Ascending aorta (tissue), 2 donors: ENCODE measurements at regions not wholly inside any gene's neighbourhood (a gene's known extent, or its start where the extent isn't known, plus 50 kb on each side); places are given as distances from the start of the nearest gene placed in this dataset.

Source experiments
- DNase-seq, 2 donors: peaks; one replicate each; pipeline ENCODE4 v3.0.0-alpha.2; 2019; ENCODE audit warnings: low spot score in 2 of 2
- H3K27ac ChIP-seq, 2 donors: fragments of 200-600 bp; sonication (generic); one replicate each; pipeline ENCODE4 v1.5.1; 2016 to 2017; ENCODE audit warnings: mild to moderate bottlenecking in 1 of 2
- H3K27me3 ChIP-seq: fragments of 200-600 bp; sonication (generic); one replicate; pipeline ENCODE4 v1.5.1; 2017
- H3K36me3 ChIP-seq, 2 donors: fragments of 200-600 bp; sonication (generic); one replicate each; pipeline ENCODE4 v1.5.1; 2016
- H3K4me1 ChIP-seq, 2 donors: fragments of 200-600 bp; sonication (generic); one replicate each; pipeline ENCODE4 v1.5.1; 2016 to 2017; ENCODE audit warnings: mild to moderate bottlenecking in 1 of 2
- H3K4me3 ChIP-seq, 2 donors: fragments of 200-600 bp; sonication (generic); one replicate each; pipeline ENCODE4 v1.5.1; 2016 to 2017; ENCODE audit warnings: mild to moderate bottlenecking in 1 of 2
- H3K9me3 ChIP-seq, 2 donors: fragments of 200-600 bp; sonication (generic); one replicate each; pipeline ENCODE4 v1.5.1; 2016
- intact Hi-C: fragments of 100-400 bp; cut with DNase I; formaldehyde crosslinking; loops from one replicate; pipeline ENCODE4 v1.15.1; 2023
- TF ChIP-seq, protein P1 (sequence below), 3 experiments: fragments of 200-600 bp in 2 of 3; fragments of 450-650 bp in 1 of 3; sonication (generic) in 2 of 3; IDR thresholded peaks; one replicate each; pipeline ENCODE4 v1.5.1; 2016 to 2019; ENCODE audit warnings: antibody characterized with exemption in 3 of 3, mild to moderate bottlenecking in 1 of 3, moderate library complexity in 1 of 3

DNA sequence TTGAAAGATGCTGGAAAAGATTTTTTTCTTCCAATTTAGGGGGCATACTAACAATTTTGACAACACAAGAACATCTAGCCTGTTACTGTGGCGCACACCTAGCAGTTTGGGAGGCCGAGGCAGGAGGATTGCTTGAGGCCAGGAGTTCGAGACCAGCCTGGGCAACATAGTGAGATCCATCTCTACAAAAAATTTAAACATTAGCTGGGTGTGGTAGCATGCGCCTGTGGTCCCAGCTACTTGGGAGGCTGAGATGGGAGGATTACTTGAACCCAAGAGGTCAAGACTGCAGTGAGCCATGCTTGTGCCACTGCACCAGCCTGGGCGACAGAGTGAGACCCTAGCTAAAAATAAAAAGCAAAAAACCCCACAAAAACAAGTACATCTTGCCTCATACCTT, 168.8 kb downstream of the TANC2 start:
- Histone ChIP-seq H3K4me1 (no peaks in the 10 kb centered on the region), H3K4me3 (no peak overlapping the region), H3K27ac (no peak overlapping the region), H3K36me3 (no peaks in the 10 kb centered on the region), H3K9me3 (no peaks in the 10 kb centered on the region), H3K27me3 (no peaks in the 10 kb centered on the region)
- no peak for DNase-seq
- intact Hi-C loops, result no loop called here
- TF ChIP-seq, protein P1, sequence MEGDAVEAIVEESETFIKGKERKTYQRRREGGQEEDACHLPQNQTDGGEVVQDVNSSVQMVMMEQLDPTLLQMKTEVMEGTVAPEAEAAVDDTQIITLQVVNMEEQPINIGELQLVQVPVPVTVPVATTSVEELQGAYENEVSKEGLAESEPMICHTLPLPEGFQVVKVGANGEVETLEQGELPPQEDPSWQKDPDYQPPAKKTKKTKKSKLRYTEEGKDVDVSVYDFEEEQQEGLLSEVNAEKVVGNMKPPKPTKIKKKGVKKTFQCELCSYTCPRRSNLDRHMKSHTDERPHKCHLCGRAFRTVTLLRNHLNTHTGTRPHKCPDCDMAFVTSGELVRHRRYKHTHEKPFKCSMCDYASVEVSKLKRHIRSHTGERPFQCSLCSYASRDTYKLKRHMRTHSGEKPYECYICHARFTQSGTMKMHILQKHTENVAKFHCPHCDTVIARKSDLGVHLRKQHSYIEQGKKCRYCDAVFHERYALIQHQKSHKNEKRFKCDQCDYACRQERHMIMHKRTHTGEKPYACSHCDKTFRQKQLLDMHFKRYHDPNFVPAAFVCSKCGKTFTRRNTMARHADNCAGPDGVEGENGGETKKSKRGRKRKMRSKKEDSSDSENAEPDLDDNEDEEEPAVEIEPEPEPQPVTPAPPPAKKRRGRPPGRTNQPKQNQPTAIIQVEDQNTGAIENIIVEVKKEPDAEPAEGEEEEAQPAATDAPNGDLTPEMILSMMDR (IDR thresholded peaks at IDR 0.05), result no peak

- Histone ChIP-seq H3K27ac (no peak overlapping the region), H3K36me3 (no peaks in the 10 kb centered on the region), H3K4me3 (no peak overlapping the region), H3K27me3 (no peaks in the 10 kb centered on the region), H3K9me3 (no peaks in the 10 kb centered on the region), H3K4me1 (no peaks in the 10 kb centered on the region)
- no peak for DNase-seq
- intact Hi-C loops, result no loop called here
- TF ChIP-seq, protein P1 (IDR thresholded peaks at IDR 0.05), result no peak
Observed at GRCh38 chr17:63136369-63137012, 170.5 kb downstream of the TANC2 start.

GRCh38 chr17:63137163-63137562, 171.1 kb downstream of the TANC2 start:
- no peaks in the 10 kb centered on the region for H3K36me3 ChIP-seq
- intact Hi-C loops, result no loop called here
- no peak overlapping the region for H3K4me3 ChIP-seq
- H3K4me1 ChIP-seq, result no peaks in the 10 kb centered on the region
- no peak overlapping the region for H3K27ac ChIP-seq
- no peak for DNase-seq
- no peaks in the 10 kb centered on the region for H3K27me3 ChIP-seq
- TF ChIP-seq, protein P1 (IDR thresholded peaks at IDR 0.05), result no peak
- H3K9me3 ChIP-seq, result no peaks in the 10 kb centered on the region

DNA sequence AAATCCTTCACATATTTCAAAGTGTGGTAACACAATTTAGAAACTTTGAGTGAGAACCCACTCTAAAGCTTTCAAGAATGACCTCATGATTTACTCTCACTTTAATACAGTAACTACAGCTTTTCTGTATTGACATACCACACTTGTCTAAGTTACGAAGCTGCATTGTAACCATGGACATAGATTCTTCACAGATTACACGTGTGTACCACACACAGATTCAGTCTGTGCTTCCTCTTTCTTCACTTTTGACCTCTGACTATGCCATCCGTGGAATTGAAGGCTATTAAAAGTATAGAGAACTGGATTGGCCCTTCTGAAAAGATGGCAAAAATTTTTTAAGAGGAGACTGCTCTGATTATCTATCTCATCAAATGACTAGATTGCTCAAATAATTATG, 172.7 kb downstream of the TANC2 start:
- Histone ChIP-seq H3K4me1 (no peaks in the 10 kb centered on the region), H3K9me3 (no peaks in the 10 kb centered on the region), H3K4me3 (no peak overlapping the region), H3K36me3 (no peaks in the 10 kb centered on the region), H3K27ac (no peak overlapping the region), H3K27me3 (no peaks in the 10 kb centered on the region)
- intact Hi-C loops, result no loop called here
- no peak for DNase-seq
- TF ChIP-seq, protein P1 (IDR thresholded peaks at IDR 0.05), result no peak

- Histone ChIP-seq H3K9me3 (no peaks in the 10 kb centered on the region), H3K4me3 (no peak overlapping the region), H3K4me1 (no peaks in the 10 kb centered on the region), H3K27me3 (no peaks in the 10 kb centered on the region), H3K36me3 (no peaks in the 10 kb centered on the region), H3K27ac (no peak overlapping the region)
- intact Hi-C loops, result no loop called here
- DNase-seq, result no peak
- TF ChIP-seq, protein P1 (IDR thresholded peaks at IDR 0.05), result no peak
Observed at GRCh38 chr17:63139356-63139755, 173.3 kb downstream of the TANC2 start.

GRCh38 chr17:63140255-63140654, 174.2 kb downstream of the TANC2 start:
- intact Hi-C loops, result no loop called here
- H3K4me3 ChIP-seq, result no peak overlapping the region
- no peak for DNase-seq
- TF ChIP-seq, protein P1 (IDR thresholded peaks at IDR 0.05), result no peak
- no peaks in the 10 kb centered on the region for H3K9me3 ChIP-seq
- no peak overlapping the region for H3K27ac ChIP-seq
- H3K4me1 ChIP-seq, result no peaks in the 10 kb centered on the region
- no peaks in the 10 kb centered on the region for H3K27me3 ChIP-seq
- H3K36me3 ChIP-seq, result no peaks in the 10 kb centered on the region
